ENCODE measurements at regions not wholly inside any gene's neighbourhood (a gene's known extent, or its start where the extent isn't known, plus 50 kb on each side); places are given as distances from the start of the nearest gene placed in this dataset.
"Not testable (repeated sequence)": the region's sequence is repeated elsewhere in the genome, so short reads cannot be mapped to it uniquely, and the experiment has no call there.

- DNase-seq (ENCODE audit: extremely low read depth, low read depth) = peak; percentile 65
- no peak for TF ChIP-seq CTCF (IDR thresholded peaks at IDR 0.05; ENCODE audit: low read depth, low read length)
Observed at GRCh38 chr2:196293751-196294515, 122.6 kb upstream of the STK17B start.

DNA sequence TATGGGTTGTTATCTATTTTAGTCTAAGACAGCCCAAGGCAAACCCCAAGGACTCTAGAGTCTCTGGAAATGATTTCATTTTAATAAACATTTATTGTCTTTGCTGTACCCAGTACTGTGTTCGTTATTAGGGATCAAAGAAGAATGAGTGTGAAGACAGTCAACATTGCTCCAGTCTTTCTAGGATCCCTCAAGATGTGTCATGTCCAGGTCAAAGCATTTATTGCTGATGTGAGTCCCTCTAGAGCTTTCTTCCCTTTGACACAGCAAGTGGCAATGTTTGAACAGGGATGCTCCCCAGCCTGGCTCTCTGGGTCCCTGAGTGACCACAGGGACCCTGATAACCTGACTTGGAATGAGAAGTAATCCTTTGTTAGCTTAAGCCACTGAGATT, 123.1 kb upstream of the STK17B start:
- no peak for DNase-seq (ENCODE audit: extremely low read depth, low read depth)
- TF ChIP-seq CTCF (IDR thresholded peaks at IDR 0.05; ENCODE audit: low read depth, low read length) = no peak

DNA sequence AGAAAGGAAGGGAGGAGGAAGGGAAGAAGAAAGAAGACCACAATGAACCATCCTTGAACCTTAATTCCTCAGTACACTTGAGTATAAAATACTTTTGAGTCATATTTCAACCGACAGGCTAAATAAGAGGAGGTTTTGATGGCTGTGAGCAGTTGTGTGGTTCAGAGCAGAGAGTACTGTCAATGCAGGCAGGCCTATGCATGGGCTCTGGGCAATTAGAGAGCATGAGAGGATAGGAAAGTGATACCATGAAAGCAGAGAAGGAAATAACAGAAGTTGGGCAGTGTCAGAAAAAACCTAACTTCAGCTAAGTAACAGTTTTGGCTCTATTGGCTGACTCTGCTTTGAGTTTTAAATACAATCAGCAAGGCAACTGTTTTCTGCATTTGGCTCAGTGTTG, 123.6 kb upstream of the STK17B start:
- TF ChIP-seq CTCF (IDR thresholded peaks at IDR 0.05; ENCODE audit: low read depth, low read length) = no peak
- no peak for DNase-seq (ENCODE audit: extremely low read depth, low read depth)

GRCh38 chr2:196298106-196298723, 126.8 kb upstream of the STK17B start:
- not testable (repeated sequence) for DNase-seq (ENCODE audit: extremely low read depth, low read depth)
- TF ChIP-seq CTCF (IDR thresholded peaks at IDR 0.05; ENCODE audit: low read depth, low read length) = peak; percentile 45

- DNase-seq (ENCODE audit: extremely low read depth, low read depth) = no peak
- no peak for TF ChIP-seq CTCF (IDR thresholded peaks at IDR 0.05; ENCODE audit: low read depth, low read length)
Observed at GRCh38 chr2:196307775-196308305, 136.5 kb upstream of the STK17B start.

GRCh38 chr2:196309691-196310090, 138.3 kb upstream of the STK17B start:
- DNase-seq (ENCODE audit: extremely low read depth, low read depth) = no peak
- no peak for TF ChIP-seq CTCF (IDR thresholded peaks at IDR 0.05; ENCODE audit: low read depth, low read length)

GRCh38 chr2:196314157-196314556, 142.8 kb upstream of the STK17B start:
- TF ChIP-seq CTCF (IDR thresholded peaks at IDR 0.05; ENCODE audit: low read depth, low read length) = no peak
- DNase-seq (ENCODE audit: extremely low read depth, low read depth) = no peak
